ENCODE measurements at regions not wholly inside any gene's neighbourhood (a gene's known extent, or its start where the extent isn't known, plus 50 kb on each side); places are given as distances from the start of the nearest gene placed in this dataset.

DNA sequence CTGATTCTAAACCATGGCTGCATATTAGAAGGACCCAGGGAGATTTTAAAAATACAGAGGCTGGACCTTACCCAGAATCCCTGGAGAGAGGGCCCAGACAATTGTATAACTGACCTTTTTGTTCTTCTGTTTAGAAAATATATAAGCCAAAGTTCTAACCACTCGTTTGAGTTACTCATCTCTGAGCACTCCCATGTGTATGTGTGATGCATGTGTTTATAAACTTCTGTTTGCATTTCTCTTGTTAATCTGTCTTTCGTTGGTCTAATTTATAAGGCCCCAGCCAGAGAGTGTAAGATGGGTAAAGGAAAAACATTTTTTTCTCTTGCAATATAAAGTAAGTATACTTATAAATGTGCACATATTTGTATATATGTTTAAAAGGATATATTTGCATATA, 443.9 kb downstream of the ZNF608 start:
- TF ChIP-seq, protein P1, sequence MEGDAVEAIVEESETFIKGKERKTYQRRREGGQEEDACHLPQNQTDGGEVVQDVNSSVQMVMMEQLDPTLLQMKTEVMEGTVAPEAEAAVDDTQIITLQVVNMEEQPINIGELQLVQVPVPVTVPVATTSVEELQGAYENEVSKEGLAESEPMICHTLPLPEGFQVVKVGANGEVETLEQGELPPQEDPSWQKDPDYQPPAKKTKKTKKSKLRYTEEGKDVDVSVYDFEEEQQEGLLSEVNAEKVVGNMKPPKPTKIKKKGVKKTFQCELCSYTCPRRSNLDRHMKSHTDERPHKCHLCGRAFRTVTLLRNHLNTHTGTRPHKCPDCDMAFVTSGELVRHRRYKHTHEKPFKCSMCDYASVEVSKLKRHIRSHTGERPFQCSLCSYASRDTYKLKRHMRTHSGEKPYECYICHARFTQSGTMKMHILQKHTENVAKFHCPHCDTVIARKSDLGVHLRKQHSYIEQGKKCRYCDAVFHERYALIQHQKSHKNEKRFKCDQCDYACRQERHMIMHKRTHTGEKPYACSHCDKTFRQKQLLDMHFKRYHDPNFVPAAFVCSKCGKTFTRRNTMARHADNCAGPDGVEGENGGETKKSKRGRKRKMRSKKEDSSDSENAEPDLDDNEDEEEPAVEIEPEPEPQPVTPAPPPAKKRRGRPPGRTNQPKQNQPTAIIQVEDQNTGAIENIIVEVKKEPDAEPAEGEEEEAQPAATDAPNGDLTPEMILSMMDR (IDR thresholded peaks at IDR 0.05; ENCODE audit: low read depth, low read length, missing input control) = no peak
- TF ChIP-seq RAD21 (IDR thresholded peaks at IDR 0.05) (no peak), SP1 (IDR thresholded peaks at IDR 0.05) (no peak), RXRA (IDR thresholded peaks at IDR 0.05) (no peak), JUND (IDR thresholded peaks at IDR 0.05) (no peak), GABPA (IDR thresholded peaks at IDR 0.05 in 1 of 2, conservative IDR thresholded peaks at IDR 0.05 in 1 of 2) (no peak), TAF1 (conservative IDR thresholded peaks at IDR 0.05) (no peak), YY1 (IDR thresholded peaks at IDR 0.05) (no peak), EGR1 (IDR thresholded peaks at IDR 0.05; ENCODE audit: low read depth in 2 of 2) (no peak), HNF4G (IDR thresholded peaks at IDR 0.05) (no peak)
- TF ChIP-seq, protein P2, sequence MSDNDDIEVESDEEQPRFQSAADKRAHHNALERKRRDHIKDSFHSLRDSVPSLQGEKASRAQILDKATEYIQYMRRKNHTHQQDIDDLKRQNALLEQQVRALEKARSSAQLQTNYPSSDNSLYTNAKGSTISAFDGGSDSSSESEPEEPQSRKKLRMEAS (IDR thresholded peaks at IDR 0.05) = no peak
- TF ChIP-seq, protein P3, sequence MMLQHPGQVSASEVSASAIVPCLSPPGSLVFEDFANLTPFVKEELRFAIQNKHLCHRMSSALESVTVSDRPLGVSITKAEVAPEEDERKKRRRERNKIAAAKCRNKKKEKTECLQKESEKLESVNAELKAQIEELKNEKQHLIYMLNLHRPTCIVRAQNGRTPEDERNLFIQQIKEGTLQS (IDR thresholded peaks at IDR 0.05) = no peak
- TF ChIP-seq, protein P4, sequence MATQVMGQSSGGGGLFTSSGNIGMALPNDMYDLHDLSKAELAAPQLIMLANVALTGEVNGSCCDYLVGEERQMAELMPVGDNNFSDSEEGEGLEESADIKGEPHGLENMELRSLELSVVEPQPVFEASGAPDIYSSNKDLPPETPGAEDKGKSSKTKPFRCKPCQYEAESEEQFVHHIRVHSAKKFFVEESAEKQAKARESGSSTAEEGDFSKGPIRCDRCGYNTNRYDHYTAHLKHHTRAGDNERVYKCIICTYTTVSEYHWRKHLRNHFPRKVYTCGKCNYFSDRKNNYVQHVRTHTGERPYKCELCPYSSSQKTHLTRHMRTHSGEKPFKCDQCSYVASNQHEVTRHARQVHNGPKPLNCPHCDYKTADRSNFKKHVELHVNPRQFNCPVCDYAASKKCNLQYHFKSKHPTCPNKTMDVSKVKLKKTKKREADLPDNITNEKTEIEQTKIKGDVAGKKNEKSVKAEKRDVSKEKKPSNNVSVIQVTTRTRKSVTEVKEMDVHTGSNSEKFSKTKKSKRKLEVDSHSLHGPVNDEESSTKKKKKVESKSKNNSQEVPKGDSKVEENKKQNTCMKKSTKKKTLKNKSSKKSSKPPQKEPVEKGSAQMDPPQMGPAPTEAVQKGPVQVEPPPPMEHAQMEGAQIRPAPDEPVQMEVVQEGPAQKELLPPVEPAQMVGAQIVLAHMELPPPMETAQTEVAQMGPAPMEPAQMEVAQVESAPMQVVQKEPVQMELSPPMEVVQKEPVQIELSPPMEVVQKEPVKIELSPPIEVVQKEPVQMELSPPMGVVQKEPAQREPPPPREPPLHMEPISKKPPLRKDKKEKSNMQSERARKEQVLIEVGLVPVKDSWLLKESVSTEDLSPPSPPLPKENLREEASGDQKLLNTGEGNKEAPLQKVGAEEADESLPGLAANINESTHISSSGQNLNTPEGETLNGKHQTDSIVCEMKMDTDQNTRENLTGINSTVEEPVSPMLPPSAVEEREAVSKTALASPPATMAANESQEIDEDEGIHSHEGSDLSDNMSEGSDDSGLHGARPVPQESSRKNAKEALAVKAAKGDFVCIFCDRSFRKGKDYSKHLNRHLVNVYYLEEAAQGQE (IDR thresholded peaks at IDR 0.05) = no peak
- TF ChIP-seq, protein P5, sequence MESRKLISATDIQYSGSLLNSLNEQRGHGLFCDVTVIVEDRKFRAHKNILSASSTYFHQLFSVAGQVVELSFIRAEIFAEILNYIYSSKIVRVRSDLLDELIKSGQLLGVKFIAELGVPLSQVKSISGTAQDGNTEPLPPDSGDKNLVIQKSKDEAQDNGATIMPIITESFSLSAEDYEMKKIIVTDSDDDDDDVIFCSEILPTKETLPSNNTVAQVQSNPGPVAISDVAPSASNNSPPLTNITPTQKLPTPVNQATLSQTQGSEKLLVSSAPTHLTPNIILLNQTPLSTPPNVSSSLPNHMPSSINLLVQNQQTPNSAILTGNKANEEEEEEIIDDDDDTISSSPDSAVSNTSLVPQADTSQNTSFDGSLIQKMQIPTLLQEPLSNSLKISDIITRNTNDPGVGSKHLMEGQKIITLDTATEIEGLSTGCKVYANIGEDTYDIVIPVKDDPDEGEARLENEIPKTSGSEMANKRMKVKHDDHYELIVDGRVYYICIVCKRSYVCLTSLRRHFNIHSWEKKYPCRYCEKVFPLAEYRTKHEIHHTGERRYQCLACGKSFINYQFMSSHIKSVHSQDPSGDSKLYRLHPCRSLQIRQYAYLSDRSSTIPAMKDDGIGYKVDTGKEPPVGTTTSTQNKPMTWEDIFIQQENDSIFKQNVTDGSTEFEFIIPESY (IDR thresholded peaks at IDR 0.05) = no peak
